ENCODE measurements at regions not wholly inside any gene's neighbourhood (a gene's known extent, or its start where the extent isn't known, plus 50 kb on each side); places are given as distances from the start of the nearest gene placed in this dataset.

GRCh38 chr3:14601692-14602005 is 49.9 kb upstream of the CCDC174 start:
- H3K9me3 ChIP-seq (ENCODE audit: control insufficient read depth, low read depth, low read length): no peaks in the 10 kb centered on the region
- no peak overlapping the region for H3K27ac ChIP-seq (ENCODE audit: control insufficient read depth, insufficient read depth, low read length)
- no peaks in the 10 kb centered on the region for H4K20me1 ChIP-seq (ENCODE audit: control insufficient read depth, extremely low read depth, insufficient read depth, low read length)
- dilution Hi-C loops (cut with MboI; ENCODE audit: extremely low pct_ligation_motif_present, low sequenced_read_pairs): no loop called here
- no peak overlapping the region for H3K4me2 ChIP-seq (ENCODE audit: control insufficient read depth, extremely low read depth, insufficient read depth, low read depth, low read length)
- peaks cover 7% of the 10 kb centered on the region for H3K4me1 ChIP-seq (ENCODE audit: control insufficient read depth, extremely low read depth, insufficient read depth, low read length)
- H3K9ac ChIP-seq (ENCODE audit: control insufficient read depth, extremely low read depth, insufficient read depth, low read length): no peak overlapping the region
- H3K36me3 ChIP-seq (ENCODE audit: control insufficient read depth in 2 of 2, extremely low read depth in 1 of 2, insufficient read depth in 2 of 2, low read length in 2 of 2): no peaks in the 10 kb centered on the region
- no peaks in the 10 kb centered on the region for H3K79me2 ChIP-seq (ENCODE audit: control insufficient read depth, insufficient read depth, low read length)
- TF ChIP-seq CTCF (optimal IDR thresholded peaks at IDR 0.05 in 1 of 3, IDR thresholded peaks at IDR 0.05 in 1 of 3, conservative IDR thresholded peaks at IDR 0.05 in 1 of 3; ENCODE audit: extremely low read depth in 1 of 3, insufficient read depth in 2 of 3, low read length in 3 of 3) (no peak), EZH2 (IDR thresholded peaks at IDR 0.05; ENCODE audit: low read length) (no peak)
- no peak overlapping the region for H3K4me3 ChIP-seq (ENCODE audit: control insufficient read depth in 2 of 3, extremely low read depth in 1 of 3, insufficient read depth in 2 of 3, low read depth in 1 of 3, low read length in 3 of 3)
- H2AFZ ChIP-seq (ENCODE audit: control insufficient read depth, low read length): no peak overlapping the region
- FAIRE-seq: no peak
- H3K27me3 ChIP-seq (ENCODE audit: control insufficient read depth, extremely low read depth, insufficient read depth, low read length): peaks cover 36% of the 10 kb centered on the region
- H3K9me1 ChIP-seq (ENCODE audit: control insufficient read depth, extremely low read depth, insufficient read depth, low read length): no peaks in the 10 kb centered on the region
- DNase-seq (ENCODE audit: low read depth, low spot score): no peak

Measured in keratinocyte (primary cell).